Endodermal cell (in vitro differentiated cells): ENCODE measurements at regions not wholly inside any gene's neighbourhood (a gene's known extent, or its start where the extent isn't known, plus 50 kb on each side); places are given as distances from the start of the nearest gene placed in this dataset.

Source experiments
- DNase-seq: peaks from one replicate; pipeline ENCODE4 v3.0.0-alpha.2; 2017
- H3K27ac ChIP-seq: 2 replicates; pipeline ENCODE4 v1.5.1; 2013; ENCODE audit warnings: mild to moderate bottlenecking, low read depth, low read length, moderate library complexity
- H3K27me3 ChIP-seq: 2 replicates; pipeline ENCODE4 v1.6.1; 2013; ENCODE audit warnings: mild to moderate bottlenecking, low read length, moderate library complexity; ENCODE audit not compliant: insufficient read depth, control insufficient read depth, poor library complexity, severe bottlenecking
- H3K36me3 ChIP-seq: 2 replicates; pipeline ENCODE4 v1.7.0; 2013; ENCODE audit warnings: mild to moderate bottlenecking, low read length, moderate library complexity; ENCODE audit not compliant: control insufficient read depth, insufficient read depth
- H3K4me1 ChIP-seq: one replicate; pipeline ENCODE4 v1.7.0; 2013; ENCODE audit warnings: low read length; ENCODE audit not compliant: control insufficient read depth, insufficient read depth
- H3K4me3 ChIP-seq: 2 replicates; pipeline ENCODE4 v1.5.1; 2013; ENCODE audit warnings: mild to moderate bottlenecking, low read length, moderate library complexity
- H3K9ac ChIP-seq: 2 replicates; pipeline ENCODE4 v1.6.1; 2013; ENCODE audit warnings: mild to moderate bottlenecking, low read length, moderate library complexity; ENCODE audit not compliant: poor library complexity, severe bottlenecking; ENCODE audit errors: extremely low read depth
- H3K9me3 ChIP-seq: 2 replicates; pipeline ENCODE4 v1.6.1; 2013; ENCODE audit warnings: mild to moderate bottlenecking, low read length, moderate library complexity; ENCODE audit not compliant: control insufficient read depth
- H3K27ac Mint-ChIP-seq: 2 replicates; pipeline ENCODE4 v1.8.0; 2020; ENCODE audit warnings: mixed read lengths
- H3K27me3 Mint-ChIP-seq: 2 replicates; pipeline ENCODE4 v1.8.0; 2021; ENCODE audit warnings: mild to moderate bottlenecking, mixed read lengths; ENCODE audit not compliant: insufficient read depth
- H3K36me3 Mint-ChIP-seq: 2 replicates; pipeline ENCODE4 v1.8.0; 2020; ENCODE audit warnings: low read depth, mixed read lengths
- H3K4me1 Mint-ChIP-seq: 2 replicates; pipeline ENCODE4 v1.8.0; 2020; ENCODE audit warnings: mixed read lengths
- H3K4me3 Mint-ChIP-seq: 2 replicates; pipeline ENCODE4 v1.8.0; 2020; ENCODE audit warnings: mild to moderate bottlenecking, moderate library complexity, mixed read lengths
- H3K9me3 Mint-ChIP-seq: 2 replicates; pipeline ENCODE4 v1.8.0; 2020; ENCODE audit warnings: mild to moderate bottlenecking, mixed read lengths
- WGBS, 2 experiments: methylation state at CpG; one replicate each; pipeline versions ENCODE4 v1.1.5 to v1.1.7; 2013; ENCODE audit warnings: missing lambda C conversion rate in 2 of 2, mixed read lengths in 1 of 2; ENCODE audit not compliant: insufficient coverage in 1 of 2, insufficient read length in 1 of 2; 5-methylcytosine and 5-hydroxymethylcytosine counted together
- TF ChIP-seq, protein P1 (sequence below): fragments of 200-600 bp; sonication (generic); conservative IDR thresholded peaks from 2 replicates; pipeline ENCODE4 v1.5.0; 2021; ENCODE audit warnings: antibody characterized with exemption, mild to moderate bottlenecking

DNA sequence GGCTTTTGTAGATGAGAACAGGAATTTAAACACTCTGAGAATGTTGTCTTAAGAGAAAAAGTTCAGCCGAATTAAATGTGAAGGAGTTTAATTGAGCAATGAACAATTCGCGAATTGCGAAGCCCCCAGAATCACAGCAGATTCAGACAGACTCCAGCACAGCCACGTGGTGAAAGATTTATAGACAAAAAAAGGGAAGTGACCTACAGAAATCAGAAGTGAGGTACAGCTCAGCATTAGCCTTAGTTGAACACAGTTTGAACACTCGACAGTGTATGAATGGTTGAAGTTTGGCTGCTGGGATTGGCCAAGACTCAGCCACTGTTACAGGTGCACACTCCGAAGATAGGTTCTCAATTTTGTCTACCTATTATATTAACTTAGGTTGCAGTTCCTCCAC lies 264.0 kb upstream of the CHST9 start:
- Histone ChIP-seq H3K36me3 (no peaks in the 10 kb centered on the region), H3K9ac (no peak overlapping the region), H3K27ac (no peak overlapping the region), H3K4me3 (no peak overlapping the region), H3K4me1 (no peaks in the 10 kb centered on the region), H3K9me3 (no peaks in the 10 kb centered on the region), H3K27me3 (no peaks in the 10 kb centered on the region)
- Mint-ChIP-seq H3K36me3 (no peaks in the 10 kb centered on the region), H3K27ac (no peak overlapping the region), H3K27me3 (no peaks in the 10 kb centered on the region), H3K4me1 (peaks cover 4% of the 10 kb centered on the region), H3K9me3 (peaks cover 9% of the 10 kb centered on the region), H3K4me3 (no peak overlapping the region)
- 93% methylated on average over 7 of the region's 7 CpGs for WGBS, 2 experiments
- DNase-seq = no peak
- TF ChIP-seq, protein P1, sequence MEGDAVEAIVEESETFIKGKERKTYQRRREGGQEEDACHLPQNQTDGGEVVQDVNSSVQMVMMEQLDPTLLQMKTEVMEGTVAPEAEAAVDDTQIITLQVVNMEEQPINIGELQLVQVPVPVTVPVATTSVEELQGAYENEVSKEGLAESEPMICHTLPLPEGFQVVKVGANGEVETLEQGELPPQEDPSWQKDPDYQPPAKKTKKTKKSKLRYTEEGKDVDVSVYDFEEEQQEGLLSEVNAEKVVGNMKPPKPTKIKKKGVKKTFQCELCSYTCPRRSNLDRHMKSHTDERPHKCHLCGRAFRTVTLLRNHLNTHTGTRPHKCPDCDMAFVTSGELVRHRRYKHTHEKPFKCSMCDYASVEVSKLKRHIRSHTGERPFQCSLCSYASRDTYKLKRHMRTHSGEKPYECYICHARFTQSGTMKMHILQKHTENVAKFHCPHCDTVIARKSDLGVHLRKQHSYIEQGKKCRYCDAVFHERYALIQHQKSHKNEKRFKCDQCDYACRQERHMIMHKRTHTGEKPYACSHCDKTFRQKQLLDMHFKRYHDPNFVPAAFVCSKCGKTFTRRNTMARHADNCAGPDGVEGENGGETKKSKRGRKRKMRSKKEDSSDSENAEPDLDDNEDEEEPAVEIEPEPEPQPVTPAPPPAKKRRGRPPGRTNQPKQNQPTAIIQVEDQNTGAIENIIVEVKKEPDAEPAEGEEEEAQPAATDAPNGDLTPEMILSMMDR = no peak

DNA sequence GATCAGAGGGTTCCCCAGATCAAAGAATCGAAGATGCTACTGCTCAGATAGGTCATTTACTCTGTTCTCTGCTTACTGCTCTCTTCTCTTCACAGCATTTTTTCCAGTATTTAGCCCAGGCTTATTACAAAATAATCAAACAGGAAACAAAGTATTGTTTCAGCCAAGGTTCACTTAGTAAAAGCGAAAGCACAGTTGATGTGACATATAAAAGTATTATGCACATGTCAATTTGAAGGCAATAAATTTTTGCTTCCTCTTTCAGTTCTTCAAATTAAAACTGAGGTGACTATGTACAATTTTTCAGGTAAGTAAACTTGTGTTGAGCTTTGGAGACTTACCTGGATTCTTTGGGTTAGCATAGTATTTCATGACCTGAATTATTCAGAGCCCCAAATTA lies 262.8 kb upstream of the CHST9 start:
- TF ChIP-seq, protein P1 = no peak
- H3K4me1 Mint-ChIP-seq = peaks cover 4% of the 10 kb centered on the region
- Histone ChIP-seq H3K9ac (no peak overlapping the region), H3K9me3 (no peaks in the 10 kb centered on the region), H3K27ac (peak overlapping the region; percentile 8), H3K4me3 (no peak overlapping the region), H3K27me3 (no peaks in the 10 kb centered on the region), H3K4me1 (no peaks in the 10 kb centered on the region), H3K36me3 (no peaks in the 10 kb centered on the region)
- no peaks in the 10 kb centered on the region for H3K36me3 Mint-ChIP-seq
- DNase-seq = no peak
- no peak overlapping the region for H3K27ac Mint-ChIP-seq
- peaks cover 8% of the 10 kb centered on the region for H3K9me3 Mint-ChIP-seq
- H3K27me3 Mint-ChIP-seq = no peaks in the 10 kb centered on the region
- H3K4me3 Mint-ChIP-seq = no peak overlapping the region
- 89 to 100% methylated on average over 1 to 2 of the region's 2 CpGs for WGBS, 2 experiments

DNA sequence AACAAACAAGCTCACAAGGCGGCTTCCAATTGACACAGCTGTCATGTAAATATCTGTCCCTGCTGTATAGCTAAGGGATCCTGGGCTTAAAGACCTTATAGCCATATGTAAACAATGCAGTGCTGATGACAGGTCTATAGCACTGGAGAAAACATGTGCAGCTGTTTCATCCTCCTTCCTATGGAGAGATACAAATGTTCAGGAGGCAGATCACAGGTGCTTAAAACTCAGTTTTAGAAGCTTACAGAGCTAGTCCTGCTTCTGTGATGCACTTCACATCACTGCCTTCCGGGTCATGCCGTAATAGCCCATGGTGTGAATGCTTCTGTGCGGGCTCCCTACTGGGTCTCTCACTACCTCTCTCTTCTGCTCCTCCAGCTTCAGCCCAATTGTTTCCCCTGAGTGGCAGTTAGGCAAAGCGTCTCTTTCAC lies 262.4 kb upstream of the CHST9 start:
- peaks cover 4% of the 10 kb centered on the region for H3K4me1 Mint-ChIP-seq
- H3K4me3 ChIP-seq = no peak overlapping the region
- 67 to 80% methylated on average over 3 to 5 of the region's 5 CpGs for WGBS, 2 experiments
- no peaks in the 10 kb centered on the region for H3K4me1 ChIP-seq
- no peaks in the 10 kb centered on the region for H3K36me3 Mint-ChIP-seq
- H3K27ac ChIP-seq = peak overlapping the region; percentile 8
- H3K9me3 ChIP-seq = peaks cover 3% of the 10 kb centered on the region
- H3K27me3 Mint-ChIP-seq = no peaks in the 10 kb centered on the region
- H3K4me3 Mint-ChIP-seq = no peak overlapping the region
- no peak overlapping the region for H3K9ac ChIP-seq
- peak; percentile 51 for DNase-seq
- H3K36me3 ChIP-seq = no peaks in the 10 kb centered on the region
- no peaks in the 10 kb centered on the region for H3K27me3 ChIP-seq
- peaks cover 9% of the 10 kb centered on the region for H3K9me3 Mint-ChIP-seq
- no peak overlapping the region for H3K27ac Mint-ChIP-seq
- TF ChIP-seq, protein P1 = no peak
